HG02763 (cell line): ENCODE measurements at regions not wholly inside any gene's neighbourhood (a gene's known extent, or its start where the extent isn't known, plus 50 kb on each side); places are given as distances from the start of the nearest gene placed in this dataset.

Experiments used
- ATAC-seq: cut with Tn5 transposase; IDR thresholded peaks from one replicate; pipeline ENCODE4 v1.9.1; 2021; ENCODE audit warnings: mild to moderate bottlenecking, moderate library complexity; ENCODE audit not compliant: unreplicated experiment

GRCh38 chr14:21723431-21724045 lies 49.9 kb upstream of the OR4E1 start:
- no peak for ATAC-seq
